GM04503 (cell line): ENCODE measurements at regions not wholly inside any gene's neighbourhood (a gene's known extent, or its start where the extent isn't known, plus 50 kb on each side); places are given as distances from the start of the nearest gene placed in this dataset.
A peak's percentile ranks its signal among the peaks of the same experiment; 100 is the strongest.
"Not testable (repeated sequence)": the region's sequence is repeated elsewhere in the genome, so short reads cannot be mapped to it uniquely, and the experiment has no call there.

Source experiments
- DNase-seq: peaks from one replicate; pipeline ENCODE4 v3.0.0-alpha.2; 2012; ENCODE audit warnings: low read depth

DNA sequence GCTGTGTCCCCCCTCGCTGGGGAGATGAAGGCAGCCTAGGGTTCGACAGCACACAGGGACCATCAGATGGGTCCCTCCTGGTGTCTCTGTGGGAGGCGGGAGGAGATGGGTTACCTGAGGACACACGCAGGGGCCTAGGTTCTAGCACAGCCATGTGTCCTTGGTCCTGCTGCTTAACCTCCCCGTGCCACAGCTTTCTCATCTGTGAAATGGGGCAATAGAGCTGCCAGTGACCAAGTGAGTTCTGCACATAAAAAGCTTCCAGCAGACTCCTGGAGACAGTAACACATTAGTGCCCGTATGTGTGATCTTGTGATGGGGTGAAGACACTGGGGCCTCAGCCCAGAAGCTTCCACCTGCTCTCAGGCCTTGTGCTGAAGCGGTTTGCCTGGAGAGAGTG lies 96.0 kb upstream of the GSE1 start:
- DNase-seq, result no peak

- DNase-seq, result no peak
Observed at GRCh38 chr16:85517563-85518179, 95.5 kb upstream of the GSE1 start.

DNA sequence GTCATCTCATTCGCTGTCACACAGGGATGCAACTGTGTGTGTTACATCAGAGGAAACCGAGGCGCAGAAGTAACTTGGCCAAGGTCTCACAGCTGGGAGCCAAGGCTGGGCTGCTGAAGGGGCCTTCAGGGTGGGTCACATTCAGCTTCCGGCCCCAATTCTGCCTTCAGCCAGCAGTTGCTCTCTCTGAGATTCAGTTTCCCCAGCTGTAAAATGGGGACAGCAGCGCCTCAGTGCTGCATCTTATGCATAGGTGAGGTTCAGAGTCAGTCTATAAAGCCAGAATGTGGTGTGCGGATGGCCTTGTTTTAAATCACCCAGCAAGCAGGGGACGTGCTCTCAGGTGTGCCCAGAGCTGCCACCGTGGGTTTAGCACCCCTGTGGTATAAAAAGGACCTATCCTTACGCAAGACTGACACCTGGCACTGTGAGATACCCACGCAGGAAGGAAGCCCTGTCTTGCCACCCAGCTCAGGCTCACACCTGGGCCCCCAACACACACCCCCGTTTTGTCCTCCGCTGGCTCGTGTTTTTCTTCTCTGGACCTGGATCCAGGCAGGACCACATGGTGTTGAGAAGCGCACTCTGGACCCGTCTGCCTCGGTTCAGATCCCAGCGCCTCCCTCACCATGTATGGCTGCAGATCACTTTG lies 94.6 kb upstream of the GSE1 start:
- no peak for DNase-seq

- not testable (repeated sequence) for DNase-seq
Observed at GRCh38 chr16:85519050-85519440, 94.1 kb upstream of the GSE1 start.

- DNase-seq, result no peak
Observed at GRCh38 chr16:85519540-85520231, 93.4 kb upstream of the GSE1 start.

DNA sequence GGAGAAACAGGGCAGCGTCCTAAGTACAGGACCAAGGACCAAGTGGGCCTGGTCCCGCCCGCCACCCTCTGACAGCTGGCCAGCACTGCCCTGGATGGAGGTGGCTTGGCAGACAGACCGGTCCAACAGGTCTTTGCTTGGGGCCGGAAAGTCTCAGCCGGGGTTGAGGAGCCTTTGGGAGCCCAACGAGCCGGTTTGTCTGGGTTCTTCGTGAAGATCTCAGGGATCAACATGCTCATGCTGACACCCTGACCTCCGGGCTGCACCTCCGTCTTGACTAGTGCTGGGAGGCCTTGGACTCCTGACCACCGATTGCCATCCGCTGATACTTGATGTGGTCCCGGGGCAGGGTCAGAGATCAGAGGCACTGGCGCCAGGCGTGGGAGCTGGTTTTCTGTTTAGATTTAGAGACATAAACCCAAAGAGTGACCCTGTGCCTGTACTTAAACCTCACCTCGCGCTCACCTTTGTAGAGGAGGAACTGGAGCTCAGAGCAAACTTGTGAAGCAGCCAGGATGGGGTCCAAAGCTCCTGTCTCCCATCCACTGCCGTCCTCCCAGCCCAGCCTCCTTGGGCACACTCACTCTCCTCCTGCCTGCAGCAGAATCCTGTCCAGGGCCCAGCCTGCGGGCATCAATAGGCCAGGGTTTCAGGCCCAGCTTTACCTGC lies 92.1 kb upstream of the GSE1 start:
- DNase-seq, result no peak

DNA sequence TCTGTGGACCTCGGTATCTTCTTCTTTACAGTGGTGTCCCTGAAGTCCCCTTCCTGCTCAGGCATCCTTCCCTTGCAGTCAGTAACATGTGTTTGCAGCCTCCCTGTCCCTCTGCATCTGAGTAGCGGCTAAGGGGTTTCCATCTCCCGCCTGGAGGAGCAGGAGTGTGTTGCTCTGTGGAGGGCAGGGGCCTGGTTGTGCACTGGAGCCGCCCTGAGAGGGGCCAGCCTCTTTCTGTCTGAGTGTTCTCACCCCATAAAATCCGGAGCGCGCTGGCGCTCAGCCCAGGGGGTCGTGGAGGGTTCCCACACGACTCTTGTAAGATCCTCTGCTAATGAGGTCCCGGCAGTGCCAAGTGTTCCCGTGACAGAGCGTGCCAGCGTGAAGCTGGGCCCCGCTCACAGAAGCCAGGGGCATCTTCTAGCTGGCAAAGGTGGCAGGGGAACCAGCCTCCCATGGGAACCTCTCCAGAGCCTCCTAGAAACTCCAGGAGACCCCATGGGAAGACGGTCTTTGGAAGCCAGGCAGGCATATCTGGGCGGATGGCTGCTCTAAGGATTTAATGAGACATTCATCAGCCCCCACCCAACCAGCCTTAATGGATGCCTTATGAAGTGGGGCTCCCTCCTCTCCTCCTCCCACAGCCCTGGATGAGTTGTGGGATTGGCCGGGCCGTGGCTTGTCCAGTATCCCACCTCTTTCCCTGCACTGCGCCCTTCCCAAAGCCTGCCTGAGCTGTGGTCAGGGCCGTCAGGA lies 91.4 kb upstream of the GSE1 start:
- DNase-seq, result no peak

- DNase-seq, result no peak
Observed at GRCh38 chr16:85522308-85522841, 90.7 kb upstream of the GSE1 start.

DNA sequence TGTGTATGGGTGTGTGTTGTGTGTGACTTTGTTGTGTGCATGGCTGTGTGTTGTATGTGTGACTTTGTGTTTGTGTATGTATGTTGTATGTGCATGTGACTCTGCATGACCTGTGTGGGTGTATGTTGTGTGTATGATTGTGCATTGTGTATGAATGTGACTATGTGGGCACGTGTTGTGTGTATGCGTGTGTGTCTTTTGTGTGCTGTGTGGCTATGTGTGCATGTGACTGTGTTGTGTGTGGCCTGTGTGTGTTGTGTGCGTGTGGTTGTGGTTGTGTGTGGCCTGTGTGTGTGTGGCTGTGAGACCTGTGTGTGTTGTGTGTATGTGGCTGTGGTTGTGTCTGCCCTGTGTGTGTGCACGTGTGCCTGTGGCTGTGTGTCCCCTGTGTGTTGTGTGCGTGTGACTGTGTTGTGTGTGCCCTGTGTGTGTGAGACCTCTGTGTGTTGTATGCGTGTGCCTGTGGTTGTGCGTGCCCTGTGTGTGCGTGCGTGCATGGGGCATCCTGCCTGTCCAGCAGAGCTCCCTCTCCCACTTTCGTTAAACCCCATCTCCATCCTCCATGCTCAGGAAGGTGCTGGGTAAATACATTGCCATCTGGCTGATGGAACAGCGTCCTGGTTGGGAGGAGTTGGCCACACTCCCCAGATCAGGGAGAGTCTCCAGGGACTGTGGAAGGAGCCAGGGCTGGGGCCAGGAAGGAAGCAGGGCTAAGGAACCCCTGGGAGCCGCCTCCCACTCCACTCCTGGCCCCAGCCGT lies 90.1 kb upstream of the GSE1 start:
- peak; percentile 11 for DNase-seq

GRCh38 chr16:85523602-85524364 lies 89.3 kb upstream of the GSE1 start:
- no peak for DNase-seq

DNA sequence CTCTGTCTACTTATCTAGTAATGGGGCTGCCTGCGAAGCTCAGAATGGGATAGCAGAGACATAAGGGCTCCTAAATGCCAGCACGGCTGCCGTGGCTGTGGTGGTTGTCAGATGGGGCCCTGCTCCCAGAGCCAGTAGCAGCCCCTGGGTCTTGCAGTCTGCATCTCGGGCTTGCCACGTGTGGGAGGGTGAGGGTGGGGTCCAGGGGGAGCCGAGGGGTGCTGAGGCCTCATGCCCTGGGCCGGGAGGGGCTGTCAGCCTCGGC lies 88.8 kb upstream of the GSE1 start:
- DNase-seq, result no peak

- no peak for DNase-seq
Observed at GRCh38 chr16:85524630-85525419, 88.3 kb upstream of the GSE1 start.

DNA sequence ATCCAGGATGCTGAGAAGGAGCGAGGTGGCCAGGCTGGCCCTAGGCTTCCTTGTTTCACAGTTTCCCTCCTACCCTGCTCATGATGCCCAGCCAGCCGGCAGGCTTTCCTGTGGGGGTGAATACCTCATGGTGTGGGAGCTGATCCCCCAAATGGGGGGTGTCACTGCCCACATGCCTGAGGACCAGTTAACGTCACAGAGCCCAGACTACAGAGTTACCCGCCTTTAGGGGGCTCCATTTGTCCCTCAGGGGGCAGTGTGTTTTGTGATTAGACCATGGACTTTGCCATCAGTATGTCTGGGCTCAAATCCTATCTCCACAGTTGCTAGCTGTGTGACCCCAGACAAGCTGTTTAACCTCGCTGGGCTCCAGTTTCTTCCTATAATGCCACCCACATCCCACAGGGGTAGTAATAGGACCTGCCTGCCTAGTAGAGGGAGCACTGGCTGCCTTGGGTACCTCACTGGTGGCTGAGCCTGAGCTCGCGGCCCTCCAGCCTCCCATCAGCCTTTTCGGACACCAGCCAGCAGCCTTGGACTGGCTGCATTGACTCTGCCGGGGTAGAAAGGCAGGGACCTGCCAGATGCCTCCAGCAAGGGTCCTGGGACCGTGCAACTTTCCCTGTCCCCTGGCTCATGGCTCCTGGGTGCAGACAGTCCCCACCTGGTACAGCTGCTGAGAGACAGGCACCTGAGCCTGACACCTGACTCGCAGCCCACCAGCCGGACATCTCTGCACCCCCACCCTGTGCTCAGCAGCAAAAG lies 87.5 kb upstream of the GSE1 start:
- no peak for DNase-seq

DNA sequence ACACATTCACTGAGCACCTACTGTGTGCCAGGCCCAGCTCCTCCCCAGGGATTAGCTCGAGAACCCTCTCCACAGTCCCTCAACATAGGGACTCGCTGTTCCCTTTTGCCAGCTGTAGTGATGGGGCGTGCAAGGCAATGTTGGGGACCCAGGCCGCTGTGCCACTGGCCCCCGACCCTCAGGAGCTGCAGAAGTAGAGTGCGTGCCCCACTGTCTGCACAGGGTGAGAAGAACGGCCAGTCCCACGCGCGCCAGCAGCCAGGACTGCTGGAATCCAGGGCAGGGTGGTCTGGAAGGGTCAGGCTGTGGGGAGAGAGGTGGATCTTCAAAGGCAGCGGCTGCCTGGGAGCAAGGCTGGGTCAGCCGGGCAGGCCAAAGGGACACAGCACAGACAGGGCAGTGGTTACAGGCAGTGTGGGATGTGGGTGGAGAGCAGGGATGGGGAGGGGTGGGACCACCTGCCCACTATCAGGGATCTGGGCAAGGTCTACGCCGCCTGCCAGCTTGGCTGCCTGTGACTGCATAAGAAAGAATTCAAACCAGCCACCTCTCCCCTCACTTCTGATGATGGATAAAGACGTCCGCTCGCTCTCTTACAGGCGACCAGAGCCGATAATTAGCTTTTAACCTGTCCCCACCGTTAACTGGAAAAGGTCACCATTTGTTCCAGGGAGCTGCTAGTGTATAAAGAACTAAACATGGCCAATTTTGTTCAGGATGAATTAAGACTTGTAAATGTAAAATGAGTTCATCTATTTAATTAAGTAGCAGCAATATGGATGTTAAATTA lies 86.7 kb upstream of the GSE1 start:
- no peak for DNase-seq

GRCh38 chr16:85527042-85527766 lies 85.9 kb upstream of the GSE1 start:
- no peak for DNase-seq

DNA sequence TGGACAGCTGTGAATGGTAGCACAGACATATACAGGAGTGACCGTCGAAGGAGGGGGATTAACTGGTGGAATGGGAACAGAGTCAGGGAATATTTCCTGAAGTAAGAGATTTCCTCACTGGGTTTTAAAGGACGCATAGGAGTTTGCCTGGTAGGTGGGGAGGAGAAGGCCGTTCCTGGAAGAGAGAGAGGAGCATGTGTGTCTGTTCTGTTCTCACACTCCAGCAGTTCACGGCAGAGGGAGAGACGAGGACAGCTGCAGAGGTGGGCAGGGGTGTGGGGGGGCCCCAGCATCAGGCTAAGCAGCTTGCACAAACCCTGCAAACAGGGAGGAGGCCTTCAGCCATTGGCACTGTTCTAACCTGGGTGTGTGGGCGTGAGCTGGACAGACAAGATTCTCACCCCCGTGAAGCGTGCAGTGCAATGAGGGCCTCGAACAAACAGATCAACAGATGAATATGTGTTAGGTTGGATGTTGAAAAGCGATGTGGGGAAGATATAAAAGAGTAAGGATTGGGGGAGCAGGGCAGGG lies 85.3 kb upstream of the GSE1 start:
- DNase-seq, result no peak
